Suprapubic skin (tissue), 2 donors: ENCODE measurements at regions not wholly inside any gene's neighbourhood (a gene's known extent, or its start where the extent isn't known, plus 50 kb on each side); places are given as distances from the start of the nearest gene placed in this dataset.
"Not testable (repeated sequence)": the region's sequence is repeated elsewhere in the genome, so short reads cannot be mapped to it uniquely, and the experiment has no call there.

Experiments
- EP300 ChIP-seq: sonication (generic); formaldehyde crosslinking; IDR thresholded peaks from one replicate; pipeline ENCODE4 v1.6.1; 2017; ENCODE audit warnings: antibody characterized with exemption
- POLR2A ChIP-seq, 2 donors: fragments of 450-650 bp; IDR thresholded peaks; one replicate each; pipeline ENCODE4 v1.6.1; 2017; ENCODE audit warnings: antibody characterized with exemption in 2 of 2, mild to moderate bottlenecking in 2 of 2, moderate library complexity in 2 of 2

GRCh38 chr2:87675487-87675886, 72.4 kb upstream of the PLGLB2 start:
- not testable (repeated sequence) for TF ChIP-seq EP300; POLR2A (IDR thresholded peaks at IDR 0.05)
